H9 (cell line): ENCODE measurements at regions not wholly inside any gene's neighbourhood (a gene's known extent, or its start where the extent isn't known, plus 50 kb on each side); places are given as distances from the start of the nearest gene placed in this dataset.

Source experiments
- DNase-seq: peaks from one replicate; pipeline ENCODE4 v3.0.0-alpha.2; 2017
- H2AFZ ChIP-seq: one replicate; pipeline ENCODE4 v1.6.1; 2013; ENCODE audit warnings: mild to moderate bottlenecking, low read length, control low read depth, moderate library complexity
- H2AK5ac ChIP-seq: 2 replicates; pipeline ENCODE4 v1.6.1; 2013; ENCODE audit warnings: low read length, control low read depth, mixed read lengths; ENCODE audit not compliant: insufficient read length
- H2BK120ac ChIP-seq: one replicate; pipeline ENCODE4 v1.6.1; 2013; ENCODE audit warnings: low read depth, mild to moderate bottlenecking, low read length, control low read depth, inconsistent platforms; ENCODE audit not compliant: poor library complexity, severe bottlenecking
- H2BK12ac ChIP-seq: 2 replicates; pipeline ENCODE4 v1.6.1; 2013; ENCODE audit warnings: low read length, control low read depth, mixed read lengths, low read depth; ENCODE audit not compliant: insufficient read length
- H2BK15ac ChIP-seq: 2 replicates; pipeline ENCODE4 v1.6.1; 2013; ENCODE audit warnings: low read depth, low read length, control low read depth
- H2BK20ac ChIP-seq: one replicate; pipeline ENCODE4 v1.6.1; 2013; ENCODE audit warnings: low read depth, mild to moderate bottlenecking, low read length, control low read depth, inconsistent platforms; ENCODE audit not compliant: poor library complexity, severe bottlenecking
- H2BK5ac ChIP-seq: 2 replicates; pipeline ENCODE4 v1.6.1; 2013; ENCODE audit warnings: low read length, control low read depth, mixed read lengths; ENCODE audit not compliant: insufficient read length
- H3K14ac ChIP-seq: 2 replicates; pipeline ENCODE4 v1.6.1; 2013; ENCODE audit warnings: low read length, control low read depth; ENCODE audit not compliant: insufficient read depth
- H3K18ac ChIP-seq: 2 replicates; pipeline ENCODE4 v1.6.1; 2013; ENCODE audit warnings: low read depth, mild to moderate bottlenecking, mixed read lengths, low read length, control low read depth; ENCODE audit not compliant: insufficient read length
- H3K23ac ChIP-seq: 2 replicates; pipeline ENCODE4 v1.6.1; 2013; ENCODE audit warnings: low read length, control low read depth, mixed read lengths, low read depth; ENCODE audit not compliant: insufficient read length
- H3K23me2 ChIP-seq: 2 replicates; pipeline ENCODE4 v1.6.1; 2013; ENCODE audit warnings: low read depth, mild to moderate bottlenecking, mixed read lengths, low read length, control low read depth; ENCODE audit not compliant: insufficient read length, poor library complexity, severe bottlenecking
- H3K27ac ChIP-seq: 2 replicates; pipeline ENCODE4 v1.5.1; 2013; ENCODE audit warnings: low read length, control low read depth, mixed read lengths, low read depth; ENCODE audit not compliant: insufficient read length
- H3K27me3 ChIP-seq: 2 replicates; pipeline ENCODE4 v1.6.1; 2013; ENCODE audit warnings: low read length, control low read depth, inconsistent platforms; ENCODE audit not compliant: insufficient read depth
- H3K4ac ChIP-seq: 2 replicates; pipeline ENCODE4 v1.6.1; 2013; ENCODE audit warnings: low read depth, mild to moderate bottlenecking, control low read depth, inconsistent platforms, low read length, moderate library complexity
- H3K4me1 ChIP-seq: 2 replicates; pipeline ENCODE4 v1.6.1; 2013; ENCODE audit warnings: low read length, control low read depth, inconsistent platforms; ENCODE audit not compliant: insufficient read depth
- H3K4me2 ChIP-seq: 2 replicates; pipeline ENCODE4 v1.6.1; 2013; ENCODE audit warnings: low read length, control low read depth, mixed read lengths; ENCODE audit not compliant: insufficient read length, insufficient read depth
- H3K56ac ChIP-seq: 2 replicates; pipeline ENCODE4 v1.6.1; 2013; ENCODE audit warnings: low read depth, mild to moderate bottlenecking, mixed read lengths, low read length, control low read depth; ENCODE audit not compliant: insufficient read length
- H3K79me1 ChIP-seq: 2 replicates; pipeline ENCODE4 v1.6.1; 2013; ENCODE audit warnings: low read depth, mild to moderate bottlenecking, moderate library complexity, low read length, control low read depth, inconsistent platforms; ENCODE audit not compliant: insufficient read depth, poor library complexity, severe bottlenecking
- H3K79me2 ChIP-seq: 2 replicates; pipeline ENCODE4 v1.6.1; 2013; ENCODE audit warnings: low read length, control low read depth, inconsistent platforms; ENCODE audit not compliant: insufficient read depth
- H3K9ac ChIP-seq: 2 replicates; pipeline ENCODE4 v1.6.1; 2013; ENCODE audit warnings: low read length, control low read depth, mixed read lengths; ENCODE audit not compliant: insufficient read length; ENCODE audit errors: extremely low read depth
- H3K9me3 ChIP-seq: one replicate; pipeline ENCODE4 v1.6.1; 2013; ENCODE audit warnings: low read depth, low read length, inconsistent platforms; ENCODE audit not compliant: control insufficient read depth
- H3T11ph ChIP-seq: one replicate; pipeline ENCODE4 v1.6.1; 2013; ENCODE audit warnings: mild to moderate bottlenecking, low read length, control low read depth, inconsistent platforms
- H4K20me1 ChIP-seq: one replicate; pipeline ENCODE4 v1.6.1; 2013; ENCODE audit not compliant: control insufficient read depth, insufficient read length, insufficient read depth
- H4K5ac ChIP-seq: 2 replicates; pipeline ENCODE4 v1.6.1; 2013; ENCODE audit warnings: low read depth, mild to moderate bottlenecking, mixed read lengths, low read length, control low read depth; ENCODE audit not compliant: insufficient read length
- H4K8ac ChIP-seq: replicated peaks from 2 replicates; pipeline ENCODE4 v1.6.1; 2013; ENCODE audit warnings: low read length, control low read depth, mixed read lengths, low read depth; ENCODE audit not compliant: insufficient read length
- H4K91ac ChIP-seq: 2 replicates; pipeline ENCODE4 v1.6.1; 2013; ENCODE audit warnings: low read depth, mild to moderate bottlenecking, moderate library complexity, mixed read lengths, low read length, control low read depth; ENCODE audit not compliant: insufficient read length
- H3K27ac Mint-ChIP-seq, 3 experiments: 2 replicates in 2 of 3; 3 replicates in 1 of 3; pipeline ENCODE4 v1.8.0; 2020 to 2021; ENCODE audit warnings: mixed read lengths in 3 of 3, mild to moderate bottlenecking in 1 of 3, moderate library complexity in 1 of 3
- H3K27me3 Mint-ChIP-seq: 2 replicates; pipeline ENCODE4 v1.8.0; 2021; ENCODE audit warnings: low read depth, mild to moderate bottlenecking, moderate library complexity, mixed read lengths
- H3K36me3 Mint-ChIP-seq, 3 experiments: 2 replicates in 2 of 3; 3 replicates in 1 of 3; pipeline ENCODE4 v1.8.0; 2020 to 2021; ENCODE audit warnings: low read depth in 3 of 3, mixed read lengths in 3 of 3; ENCODE audit not compliant: insufficient read depth in 1 of 3
- H3K4me1 Mint-ChIP-seq, 2 experiments: 2 replicates each; pipeline ENCODE4 v1.8.0; 2020; ENCODE audit warnings: mixed read lengths in 2 of 2
- H3K4me3 Mint-ChIP-seq, 2 experiments: 2 replicates in 1 of 2; 3 replicates in 1 of 2; pipeline ENCODE4 v1.8.0; 2020 to 2021; ENCODE audit warnings: mild to moderate bottlenecking in 2 of 2, mixed read lengths in 2 of 2, moderate library complexity in 1 of 2
- H3K9me3 Mint-ChIP-seq, 2 experiments: 2 replicates in 1 of 2; 3 replicates in 1 of 2; pipeline ENCODE4 v1.8.0; 2020; ENCODE audit warnings: mild to moderate bottlenecking in 2 of 2, mixed read lengths in 2 of 2, moderate library complexity in 1 of 2
- TF ChIP-seq, protein P1 (sequence below): fragments of 200-600 bp; sonication (generic); conservative IDR thresholded peaks from 3 replicates; pipeline ENCODE4 v1.8.0; 2021; ENCODE audit warnings: antibody characterized with exemption, mild to moderate bottlenecking

DNA sequence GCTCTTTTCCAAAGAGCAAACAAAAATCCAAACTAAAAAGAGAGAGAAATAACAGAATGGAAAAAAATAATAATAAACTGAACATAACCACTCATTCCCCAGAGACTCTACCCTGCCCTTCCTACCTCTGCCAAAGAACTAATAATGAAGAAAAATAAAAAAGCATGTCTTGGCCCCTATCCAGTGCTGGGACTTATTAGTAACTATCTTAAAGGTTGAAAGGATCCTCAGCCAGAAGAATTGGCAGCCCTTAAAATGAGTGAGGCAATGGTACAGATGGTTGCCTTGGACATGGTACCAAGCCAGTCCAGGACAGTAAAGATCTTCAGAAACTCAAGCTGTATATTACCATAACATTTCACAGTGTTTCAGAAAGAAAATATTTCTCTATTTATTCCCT is 279.3 kb downstream of the HACE1 start:
- Histone ChIP-seq H4K5ac (no peak overlapping the region), H4K20me1 (no peaks in the 10 kb centered on the region), H3K9me3 (no peaks in the 10 kb centered on the region), H2AFZ (no peak overlapping the region), H2AK5ac (no peak overlapping the region), H4K91ac (no peak overlapping the region), H3K9ac (no peak overlapping the region), H3T11ph (no peak overlapping the region), H2BK120ac (no peak overlapping the region), H3K56ac (no peak overlapping the region), H3K14ac (no peak overlapping the region), H3K23ac (no peak overlapping the region), H2BK12ac (no peak overlapping the region), H3K79me2 (no peaks in the 10 kb centered on the region), H3K18ac (no peak overlapping the region), H3K4ac (no peak overlapping the region), H2BK5ac (no peak overlapping the region), H3K4me2 (no peak overlapping the region), H3K23me2 (no peaks in the 10 kb centered on the region), H4K8ac (no peak overlapping the region), H2BK20ac (no peak overlapping the region), H3K4me1 (no peaks in the 10 kb centered on the region; the same call in 1 of the 2 replicates), H3K79me1 (no peaks in the 10 kb centered on the region), H2BK15ac (no peak overlapping the region), H3K27me3 (no peaks in the 10 kb centered on the region), H3K27ac (no peak overlapping the region)
- Mint-ChIP-seq H3K9me3 (peaks cover 0 to 5% of the 10 kb centered on the region in 2 experiments; a peak in 3 of 5 replicates), H3K27me3 (no peaks in the 10 kb centered on the region), H3K36me3 (no peaks in the 10 kb centered on the region), H3K4me3 (no peak overlapping the region), H3K27ac (no peak overlapping the region), H3K4me1 (peaks cover 7 to 13% of the 10 kb centered on the region in 2 experiments)
- TF ChIP-seq, protein P1, sequence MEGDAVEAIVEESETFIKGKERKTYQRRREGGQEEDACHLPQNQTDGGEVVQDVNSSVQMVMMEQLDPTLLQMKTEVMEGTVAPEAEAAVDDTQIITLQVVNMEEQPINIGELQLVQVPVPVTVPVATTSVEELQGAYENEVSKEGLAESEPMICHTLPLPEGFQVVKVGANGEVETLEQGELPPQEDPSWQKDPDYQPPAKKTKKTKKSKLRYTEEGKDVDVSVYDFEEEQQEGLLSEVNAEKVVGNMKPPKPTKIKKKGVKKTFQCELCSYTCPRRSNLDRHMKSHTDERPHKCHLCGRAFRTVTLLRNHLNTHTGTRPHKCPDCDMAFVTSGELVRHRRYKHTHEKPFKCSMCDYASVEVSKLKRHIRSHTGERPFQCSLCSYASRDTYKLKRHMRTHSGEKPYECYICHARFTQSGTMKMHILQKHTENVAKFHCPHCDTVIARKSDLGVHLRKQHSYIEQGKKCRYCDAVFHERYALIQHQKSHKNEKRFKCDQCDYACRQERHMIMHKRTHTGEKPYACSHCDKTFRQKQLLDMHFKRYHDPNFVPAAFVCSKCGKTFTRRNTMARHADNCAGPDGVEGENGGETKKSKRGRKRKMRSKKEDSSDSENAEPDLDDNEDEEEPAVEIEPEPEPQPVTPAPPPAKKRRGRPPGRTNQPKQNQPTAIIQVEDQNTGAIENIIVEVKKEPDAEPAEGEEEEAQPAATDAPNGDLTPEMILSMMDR: no peak
- DNase-seq: no peak
